ENCODE measurements at regions not wholly inside any gene's neighbourhood (a gene's known extent, or its start where the extent isn't known, plus 50 kb on each side); places are given as distances from the start of the nearest gene placed in this dataset.

DNA sequence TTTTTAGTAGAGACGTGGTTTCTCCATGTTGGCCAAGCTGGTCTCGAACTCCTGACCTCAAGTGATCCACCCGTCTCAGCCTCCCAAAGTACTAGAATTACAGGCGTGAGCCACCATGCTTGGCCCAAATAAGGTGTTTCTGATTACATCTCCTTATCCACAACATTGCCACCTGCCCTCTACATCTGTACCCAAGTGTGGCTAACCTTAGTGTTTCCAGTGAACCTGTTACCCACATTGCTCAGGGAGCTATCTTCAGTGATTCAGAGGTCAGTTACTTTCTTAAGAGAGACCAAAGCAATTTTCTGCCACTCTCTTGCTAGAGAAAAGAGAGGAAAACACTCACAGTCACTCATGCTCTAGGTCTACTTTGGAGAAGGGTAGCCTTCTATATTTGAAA, 115.0 kb upstream of the SLC39A10 start:
- TF ChIP-seq, protein P1, sequence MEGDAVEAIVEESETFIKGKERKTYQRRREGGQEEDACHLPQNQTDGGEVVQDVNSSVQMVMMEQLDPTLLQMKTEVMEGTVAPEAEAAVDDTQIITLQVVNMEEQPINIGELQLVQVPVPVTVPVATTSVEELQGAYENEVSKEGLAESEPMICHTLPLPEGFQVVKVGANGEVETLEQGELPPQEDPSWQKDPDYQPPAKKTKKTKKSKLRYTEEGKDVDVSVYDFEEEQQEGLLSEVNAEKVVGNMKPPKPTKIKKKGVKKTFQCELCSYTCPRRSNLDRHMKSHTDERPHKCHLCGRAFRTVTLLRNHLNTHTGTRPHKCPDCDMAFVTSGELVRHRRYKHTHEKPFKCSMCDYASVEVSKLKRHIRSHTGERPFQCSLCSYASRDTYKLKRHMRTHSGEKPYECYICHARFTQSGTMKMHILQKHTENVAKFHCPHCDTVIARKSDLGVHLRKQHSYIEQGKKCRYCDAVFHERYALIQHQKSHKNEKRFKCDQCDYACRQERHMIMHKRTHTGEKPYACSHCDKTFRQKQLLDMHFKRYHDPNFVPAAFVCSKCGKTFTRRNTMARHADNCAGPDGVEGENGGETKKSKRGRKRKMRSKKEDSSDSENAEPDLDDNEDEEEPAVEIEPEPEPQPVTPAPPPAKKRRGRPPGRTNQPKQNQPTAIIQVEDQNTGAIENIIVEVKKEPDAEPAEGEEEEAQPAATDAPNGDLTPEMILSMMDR (IDR thresholded peaks at IDR 0.05; ENCODE audit: insufficient read depth in 1 of 2, low read depth in 1 of 2, low read length in 1 of 2, severe bottlenecking in 1 of 2, unreplicated experiment in 1 of 2), result no peak
- H3K9me3 ChIP-seq, result no peaks in the 10 kb centered on the region
- peaks cover 8% of the 10 kb centered on the region for H3K4me1 ChIP-seq
- H3K4me3 ChIP-seq (ENCODE audit: low read depth, low read length), result no peak overlapping the region
- ChIA-PET CTCF (no interaction called here), POLR2A (no interaction called here)
- no peak overlapping the region for H3K4me3 Mint-ChIP-seq (ENCODE audit: unreplicated experiment)
- H3K27me3 ChIP-seq (replicated peaks; ENCODE audit: control insufficient read depth, insufficient read depth, low read length), result no peaks in the 10 kb centered on the region
- no peaks in the 10 kb centered on the region for H3K9me3 Mint-ChIP-seq (ENCODE audit: unreplicated experiment)
- BruUV-seq (replicated peaks), result no TSS peak
- H3K4me1 Mint-ChIP-seq (ENCODE audit: low read depth, unreplicated experiment), result peaks cover 8% of the 10 kb centered on the region
- no peak for DNase-seq
- H3K27me3 Mint-ChIP-seq (ENCODE audit: insufficient read depth, unreplicated experiment), result no peaks in the 10 kb centered on the region
- intact Hi-C loops (cut with micrococcal nuclease; ENCODE audit: unreplicated experiment), result no loop called here
- H3K36me3 ChIP-seq (ENCODE audit: control insufficient read depth, insufficient read depth, low read length), result no peaks in the 10 kb centered on the region
- H3K36me3 Mint-ChIP-seq (ENCODE audit: insufficient read depth, unreplicated experiment), result peaks cover 4% of the 10 kb centered on the region
- no peak overlapping the region for H3K27ac Mint-ChIP-seq (ENCODE audit: unreplicated experiment)

DNA sequence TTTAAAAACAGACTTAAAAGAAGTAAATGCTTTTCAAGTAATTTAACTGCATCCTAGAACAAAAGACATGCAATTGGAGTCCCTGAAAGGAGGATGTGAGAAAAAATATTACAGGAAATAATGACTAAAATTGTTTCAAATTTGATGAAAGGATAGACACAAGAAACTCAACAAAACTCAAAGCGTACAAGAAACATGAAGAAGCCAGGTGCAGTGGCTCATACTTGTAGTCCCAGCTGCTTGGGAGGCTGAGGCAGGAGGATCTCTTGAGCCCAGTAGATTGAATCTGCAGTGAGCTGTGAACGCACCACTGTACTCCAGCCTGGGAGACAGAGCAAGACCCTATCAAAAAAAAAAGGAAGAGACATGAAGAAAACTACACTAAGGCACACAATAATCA, 118.1 kb upstream of the SLC39A10 start:
- Mint-ChIP-seq H3K36me3 (ENCODE audit: insufficient read depth, unreplicated experiment) (no peaks in the 10 kb centered on the region), H3K27me3 (ENCODE audit: insufficient read depth, unreplicated experiment) (no peaks in the 10 kb centered on the region), H3K4me1 (ENCODE audit: low read depth, unreplicated experiment) (no peaks in the 10 kb centered on the region), H3K9me3 (ENCODE audit: unreplicated experiment) (no peaks in the 10 kb centered on the region), H3K4me3 (ENCODE audit: unreplicated experiment) (no peak overlapping the region), H3K27ac (ENCODE audit: unreplicated experiment) (no peak overlapping the region)
- Histone ChIP-seq H3K9me3 (no peaks in the 10 kb centered on the region), H3K27me3 (replicated peaks; ENCODE audit: control insufficient read depth, insufficient read depth, low read length) (no peaks in the 10 kb centered on the region), H3K4me1 (no peaks in the 10 kb centered on the region; the same call in 1 of the 2 replicates), H3K4me3 (ENCODE audit: low read depth, low read length) (no peak overlapping the region), H3K36me3 (ENCODE audit: control insufficient read depth, insufficient read depth, low read length) (no peaks in the 10 kb centered on the region)
- ChIA-PET CTCF (no interaction called here), POLR2A (no interaction called here)
- TF ChIP-seq, protein P1 (IDR thresholded peaks at IDR 0.05; ENCODE audit: insufficient read depth in 1 of 2, low read depth in 1 of 2, low read length in 1 of 2, severe bottlenecking in 1 of 2, unreplicated experiment in 1 of 2), result no peak
- DNase-seq, result no peak
- intact Hi-C loops (cut with micrococcal nuclease; ENCODE audit: unreplicated experiment), result no loop called here
- no TSS peak for BruUV-seq (replicated peaks)

DNA sequence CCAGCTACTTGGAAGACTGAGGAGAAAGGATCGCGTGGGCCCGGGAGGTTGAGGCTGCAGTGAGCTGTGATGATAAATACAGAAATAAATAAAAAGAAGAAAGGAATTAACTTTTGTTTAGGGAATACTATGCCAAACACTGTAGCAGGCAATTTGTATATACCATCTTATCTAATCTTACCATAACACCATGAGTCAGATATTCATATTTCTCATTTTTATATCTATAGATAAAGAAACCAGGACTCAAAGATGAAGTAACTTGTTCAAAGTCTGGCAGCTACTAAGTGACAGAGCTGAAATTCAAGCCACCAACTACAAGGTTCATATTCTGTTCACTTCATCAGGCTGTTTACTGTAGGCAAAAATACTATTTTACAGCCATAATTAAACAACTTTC, 119.2 kb upstream of the SLC39A10 start:
- no peaks in the 10 kb centered on the region for H3K4me1 Mint-ChIP-seq (ENCODE audit: low read depth, unreplicated experiment)
- no peak overlapping the region for H3K27ac Mint-ChIP-seq (ENCODE audit: unreplicated experiment)
- no peak overlapping the region for H3K4me3 ChIP-seq (ENCODE audit: low read depth, low read length)
- H3K36me3 Mint-ChIP-seq (ENCODE audit: insufficient read depth, unreplicated experiment), result no peaks in the 10 kb centered on the region
- H3K9me3 Mint-ChIP-seq (ENCODE audit: unreplicated experiment), result no peaks in the 10 kb centered on the region
- intact Hi-C loops (cut with micrococcal nuclease; ENCODE audit: unreplicated experiment), result no loop called here
- no peaks in the 10 kb centered on the region for H3K9me3 ChIP-seq
- H3K27me3 ChIP-seq (replicated peaks; ENCODE audit: control insufficient read depth, insufficient read depth, low read length), result no peaks in the 10 kb centered on the region
- H3K4me3 Mint-ChIP-seq (ENCODE audit: unreplicated experiment), result no peak overlapping the region
- no peaks in the 10 kb centered on the region for H3K36me3 ChIP-seq (ENCODE audit: control insufficient read depth, insufficient read depth, low read length)
- ChIA-PET POLR2A (no interaction called here), CTCF (no interaction called here)
- no peak for DNase-seq
- no peaks in the 10 kb centered on the region for H3K27me3 Mint-ChIP-seq (ENCODE audit: insufficient read depth, unreplicated experiment)
- TF ChIP-seq, protein P1 (IDR thresholded peaks at IDR 0.05; ENCODE audit: insufficient read depth in 1 of 2, low read depth in 1 of 2, low read length in 1 of 2, severe bottlenecking in 1 of 2, unreplicated experiment in 1 of 2), result no peak
- no peaks in the 10 kb centered on the region; the same call in 1 of the 2 replicates for H3K4me1 ChIP-seq
- BruUV-seq (replicated peaks), result no TSS peak
